ENCODE measurements at regions not wholly inside any gene's neighbourhood (a gene's known extent, or its start where the extent isn't known, plus 50 kb on each side); places are given as distances from the start of the nearest gene placed in this dataset.

- TF ChIP-seq GATA2 (IDR thresholded peaks at IDR 0.05; ENCODE audit: low read depth, low read length), result no peak
- no peak for TF ChIP-seq GATA3 (IDR thresholded peaks at IDR 0.05; ENCODE audit: low read depth, low read length)
These were observed 762.3 kb downstream of the TUSC7 start for GRCh38 chr3:117471831-117472230.
